HG03469 (cell line): ENCODE measurements at regions not wholly inside any gene's neighbourhood (a gene's known extent, or its start where the extent isn't known, plus 50 kb on each side); places are given as distances from the start of the nearest gene placed in this dataset.

Experiments
- ATAC-seq: cut with Tn5 transposase; IDR thresholded peaks from one replicate; pipeline ENCODE4 v1.9.1; 2021; ENCODE audit warnings: mild to moderate bottlenecking, moderate library complexity, moderate number of reproducible peaks; ENCODE audit not compliant: unreplicated experiment

GRCh38 chr5:4945296-4945695, 194.8 kb upstream of the ADAMTS16 start:
- no peak for ATAC-seq

DNA sequence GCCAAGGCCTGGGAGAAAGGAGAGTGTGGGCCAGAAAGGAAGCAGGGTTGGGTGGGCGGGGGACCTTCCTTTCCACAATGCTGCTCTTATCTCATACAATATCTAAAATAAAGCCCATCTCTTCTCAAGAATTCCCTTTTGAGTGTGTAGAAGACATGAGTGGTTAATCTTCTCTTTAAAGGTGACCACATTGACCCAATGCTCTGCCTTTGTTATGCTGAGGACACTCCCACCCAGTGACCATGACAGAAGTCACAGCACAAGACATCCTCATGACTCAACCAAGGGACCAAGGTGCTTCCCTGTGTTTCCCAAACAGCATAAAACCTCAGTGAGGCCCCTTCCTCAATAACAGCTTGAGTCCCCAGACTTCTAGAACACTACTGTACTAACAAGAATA, 193.0 kb upstream of the ADAMTS16 start:
- ATAC-seq, result no peak

DNA sequence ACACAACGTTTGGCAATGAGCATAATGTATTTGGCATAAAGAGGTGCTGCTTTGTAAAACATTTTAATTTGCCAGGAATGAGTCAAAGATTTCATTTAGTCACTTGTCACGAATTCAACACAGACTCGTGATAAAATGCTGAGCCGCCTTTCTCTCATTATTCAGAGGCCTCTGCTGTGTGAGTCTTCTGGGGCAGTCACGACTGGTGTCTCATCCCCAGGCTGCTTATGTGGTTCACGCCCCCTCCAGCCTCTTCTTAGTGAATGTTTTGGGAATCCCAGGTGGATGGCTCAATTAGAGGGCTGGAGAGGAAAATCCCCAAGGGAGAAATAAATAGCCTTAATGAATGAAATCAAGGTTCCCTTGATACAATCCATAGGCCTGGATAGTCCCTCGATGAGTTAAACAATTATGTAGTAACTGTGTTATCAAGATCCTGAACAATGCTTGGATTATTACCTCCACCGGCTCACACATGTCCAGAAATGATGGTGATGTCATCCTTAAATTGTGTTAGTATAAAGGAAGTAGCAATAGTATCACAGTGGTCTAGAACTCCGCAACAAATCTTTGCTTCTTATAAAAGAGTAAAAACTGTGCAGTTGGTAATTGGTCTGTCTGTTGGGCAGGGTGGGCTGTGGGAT, 192.1 kb upstream of the ADAMTS16 start:
- no peak for ATAC-seq

GRCh38 chr5:4949108-4949507, 191.0 kb upstream of the ADAMTS16 start:
- no peak for ATAC-seq

DNA sequence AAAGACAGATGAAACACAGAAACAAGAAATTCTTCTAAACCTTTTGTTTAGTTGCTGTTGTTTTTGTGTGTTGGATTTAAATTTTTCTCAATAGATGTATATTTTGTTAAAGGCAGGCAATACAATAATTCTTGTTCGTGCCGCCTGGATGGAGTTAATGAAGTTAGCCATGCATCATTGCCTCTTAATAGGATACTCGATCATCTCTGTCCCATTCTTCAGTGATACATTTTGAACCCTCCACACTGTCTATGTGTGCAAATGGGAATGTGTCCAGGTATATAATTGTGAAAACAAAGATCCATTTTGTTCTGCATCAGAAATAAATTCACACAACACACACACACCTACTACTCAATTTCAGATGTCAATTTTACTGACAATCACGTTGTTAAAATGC, 186.6 kb upstream of the ADAMTS16 start:
- ATAC-seq, result no peak

DNA sequence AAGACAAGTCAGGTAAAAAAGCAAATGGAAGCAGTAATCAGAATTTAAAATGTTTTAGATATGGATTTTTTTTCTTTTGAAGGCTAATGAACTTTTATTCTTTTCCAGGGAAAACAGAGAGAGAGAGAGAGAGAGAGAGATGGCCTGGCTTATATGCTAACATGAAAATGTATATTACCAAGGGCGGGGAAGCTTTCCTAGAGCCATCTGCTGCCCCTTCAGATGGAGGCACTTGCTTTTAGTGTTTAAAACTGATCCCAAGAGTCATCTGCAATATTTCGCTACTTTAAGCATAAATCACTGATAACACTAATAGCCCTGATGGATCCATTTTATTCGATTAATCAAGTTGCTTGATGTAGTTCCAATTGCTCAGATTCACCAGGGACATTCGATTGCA, 186.1 kb upstream of the ADAMTS16 start:
- no peak for ATAC-seq

- ATAC-seq, result no peak
Measured at GRCh38 chr5:4963265-4963664, 176.9 kb upstream of the ADAMTS16 start.

DNA sequence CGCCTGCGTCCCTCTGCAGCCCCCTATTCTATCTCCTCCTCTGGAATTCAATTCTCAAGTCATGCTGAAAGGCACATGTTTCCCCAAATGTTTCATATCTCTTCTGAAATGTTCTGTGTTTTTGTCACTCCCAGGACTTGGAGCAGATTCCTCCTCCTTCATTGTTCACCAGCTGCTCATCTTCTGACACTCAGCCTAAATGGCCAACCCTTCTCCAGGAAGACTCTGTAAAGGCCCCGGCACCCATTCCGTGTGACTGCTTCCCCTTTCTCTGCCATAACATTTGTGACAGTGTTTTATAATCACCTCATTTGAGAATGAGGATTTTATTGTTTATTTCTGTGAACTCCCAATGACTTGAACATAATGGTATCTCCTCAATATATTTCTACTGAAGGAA, 170.8 kb upstream of the ADAMTS16 start:
- ATAC-seq, result no peak

- ATAC-seq, result no peak
Measured at GRCh38 chr5:4970171-4970570, 170.0 kb upstream of the ADAMTS16 start.

DNA sequence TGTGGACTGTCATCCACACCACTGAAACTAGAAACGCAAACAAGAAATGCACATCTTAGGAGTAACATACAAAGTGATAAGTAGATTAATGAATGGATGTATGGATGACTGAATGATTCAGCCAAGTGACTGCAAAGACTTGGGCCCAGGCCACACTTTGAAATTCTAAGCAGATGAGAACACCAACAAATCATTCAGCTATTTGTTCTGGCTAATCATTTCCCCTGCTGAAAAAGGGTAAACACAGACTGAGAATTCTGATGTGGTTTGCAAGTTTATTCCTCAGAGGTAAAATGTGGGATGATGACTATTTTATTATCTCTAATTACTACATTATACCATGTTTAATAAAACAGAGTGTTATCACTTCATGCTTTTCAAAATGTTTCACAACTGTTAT, 163.2 kb upstream of the ADAMTS16 start:
- no peak for ATAC-seq

DNA sequence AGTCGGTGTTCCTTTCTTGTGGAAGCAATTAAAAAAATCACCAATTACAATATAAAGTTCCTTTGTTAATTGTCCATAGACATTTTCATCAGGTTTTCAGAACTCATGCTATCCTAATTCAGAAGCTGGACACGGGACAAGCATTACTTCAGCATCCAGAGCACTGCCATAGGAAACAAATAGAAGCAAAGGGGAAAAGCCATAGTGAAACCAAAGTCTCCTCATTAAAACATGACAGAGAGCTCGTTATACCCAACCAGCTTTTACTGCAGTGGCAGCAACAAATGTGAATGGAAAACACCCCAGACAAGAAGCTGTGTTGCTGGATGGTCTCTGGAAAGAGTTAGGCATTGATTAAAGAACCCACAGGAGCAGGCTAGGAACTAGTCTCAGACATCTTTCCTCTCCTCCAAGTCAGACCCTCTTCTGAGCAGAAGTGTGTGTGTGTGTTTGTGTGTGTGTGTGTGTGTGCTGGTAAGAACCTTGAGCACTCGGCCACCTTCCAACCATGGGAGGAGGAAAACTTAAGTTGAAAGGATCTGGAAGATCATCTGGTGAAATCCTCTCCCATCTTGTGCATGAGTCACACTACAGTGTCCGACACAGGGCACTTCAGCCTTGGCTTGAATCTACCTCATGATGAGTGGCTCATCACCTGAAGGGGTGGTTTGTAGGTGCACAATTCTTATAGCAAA, 162.6 kb upstream of the ADAMTS16 start:
- no peak for ATAC-seq

- ATAC-seq, result no peak
Measured at GRCh38 chr5:4980201-4980600, 159.9 kb upstream of the ADAMTS16 start.

DNA sequence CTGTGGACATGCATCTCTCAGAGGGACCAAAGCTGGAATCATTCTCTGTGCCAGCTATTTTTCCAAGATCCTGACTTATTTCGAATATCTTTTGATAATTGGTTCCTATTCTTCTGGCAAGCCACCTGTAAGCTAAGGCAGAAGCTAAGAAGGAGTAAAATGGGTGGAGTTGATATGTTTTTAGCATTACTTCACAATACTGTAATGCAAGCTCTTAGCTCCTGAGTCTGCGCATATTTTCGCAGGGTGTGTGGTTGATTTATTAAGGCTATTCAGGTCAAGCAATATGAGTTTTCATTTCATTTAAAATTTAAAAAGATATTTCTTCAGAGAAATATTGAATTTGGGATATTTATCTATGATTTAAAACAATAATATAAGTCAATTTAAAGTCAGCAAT, 158.5 kb upstream of the ADAMTS16 start:
- no peak for ATAC-seq

GRCh38 chr5:4983701-4984100, 156.4 kb upstream of the ADAMTS16 start:
- no peak for ATAC-seq

- ATAC-seq, result no peak
Measured at GRCh38 chr5:4984461-4984860, 155.7 kb upstream of the ADAMTS16 start.

- ATAC-seq, result no peak
Measured at GRCh38 chr5:4987431-4987830, 152.7 kb upstream of the ADAMTS16 start.

DNA sequence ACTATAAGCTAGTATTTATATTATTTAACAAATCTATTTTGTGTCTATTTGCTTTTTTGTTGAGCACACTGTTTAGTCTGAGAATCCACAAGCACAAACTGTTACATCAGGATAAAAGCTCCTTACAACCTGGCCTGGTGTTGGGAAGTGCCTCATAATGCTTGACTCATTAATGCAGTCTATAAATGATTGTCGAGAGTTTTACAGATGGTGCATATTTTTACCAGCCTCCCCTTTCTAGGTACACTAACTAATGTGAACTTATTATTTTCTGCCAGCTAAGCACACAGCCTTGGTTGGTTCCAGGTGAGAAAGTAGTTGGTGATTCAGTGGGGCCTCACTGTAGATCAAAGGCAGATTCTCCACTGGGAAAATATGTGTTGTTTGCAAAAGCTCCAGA, 151.0 kb upstream of the ADAMTS16 start:
- no peak for ATAC-seq

DNA sequence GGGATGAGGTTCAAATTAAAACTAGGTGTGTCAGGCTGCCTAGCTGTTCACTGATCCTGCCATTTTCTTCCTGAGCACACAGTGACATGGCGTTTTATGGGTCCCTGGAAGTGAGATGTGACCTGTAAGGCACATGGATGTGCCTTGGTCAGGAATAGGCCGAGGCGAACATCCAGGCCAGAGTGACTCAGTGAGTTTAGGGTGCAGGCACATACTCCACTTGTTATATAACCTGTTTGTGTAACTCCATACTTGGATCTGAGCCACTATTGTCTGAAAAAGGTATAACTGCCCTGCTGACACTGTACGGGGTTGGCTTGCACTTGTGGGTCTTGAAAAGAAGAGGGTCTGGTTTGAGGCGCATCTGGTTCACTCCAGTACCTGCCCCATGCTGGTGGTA, 150.1 kb upstream of the ADAMTS16 start:
- no peak for ATAC-seq

- ATAC-seq, result no peak
Measured at GRCh38 chr5:4990462-4990861, 149.7 kb upstream of the ADAMTS16 start.

- ATAC-seq, result no peak
Measured at GRCh38 chr5:4991925-4992324, 148.2 kb upstream of the ADAMTS16 start.

- ATAC-seq, result no peak
Measured at GRCh38 chr5:4995014-4995413, 145.1 kb upstream of the ADAMTS16 start.

DNA sequence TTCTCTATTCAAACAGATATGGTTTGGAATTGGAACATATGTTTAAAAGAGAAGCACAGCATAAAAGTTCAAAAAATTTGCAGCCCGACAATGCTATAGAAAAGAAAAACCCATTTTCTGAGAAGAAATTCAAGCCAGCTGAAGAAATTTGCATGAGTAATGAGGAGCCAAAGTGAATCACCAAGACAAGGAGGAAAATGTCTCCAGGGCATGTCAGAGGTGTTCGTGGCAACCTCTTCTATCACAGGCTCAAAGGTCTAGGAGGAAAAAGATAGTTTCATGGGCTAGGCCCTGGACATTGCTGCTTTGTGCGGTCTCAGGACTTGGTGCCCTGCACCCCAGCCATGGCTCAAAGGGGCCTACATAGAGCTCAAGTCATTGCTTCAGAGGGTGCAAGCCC, 134.8 kb upstream of the ADAMTS16 start:
- ATAC-seq, result no peak

DNA sequence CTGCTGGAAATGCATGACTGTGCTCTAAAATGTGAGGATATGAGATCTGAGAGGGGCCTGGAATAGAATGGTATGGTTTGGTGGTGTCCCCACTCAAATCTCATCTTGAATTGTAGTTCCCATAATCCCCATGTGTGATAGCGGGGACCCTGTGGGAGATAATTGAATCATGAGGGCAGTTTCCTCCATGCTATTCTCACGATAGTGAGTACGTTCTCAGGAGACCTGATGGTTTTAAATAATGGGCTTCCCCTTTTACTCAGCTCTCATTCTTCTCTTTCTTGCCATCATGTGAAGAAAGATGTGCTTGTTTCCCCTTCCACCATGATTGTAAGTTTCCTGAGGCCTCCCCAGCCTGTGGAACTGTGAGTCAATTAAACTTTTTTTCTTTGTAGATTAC, 133.6 kb upstream of the ADAMTS16 start:
- ATAC-seq, result no peak
